CD4-positive, CD25-positive, alpha-beta regulatory T cell (primary cell): ENCODE measurements at regions not wholly inside any gene's neighbourhood (a gene's known extent, or its start where the extent isn't known, plus 50 kb on each side); places are given as distances from the start of the nearest gene placed in this dataset.

Source experiments
- ATAC-seq, 2 donors: fragments of 150-1000 bp; cut with Tn5 transposase; one replicate each; pipeline ENCODE4 v1.10.0; 2021; ENCODE audit warnings: low read depth in 2 of 2, moderate number of reproducible peaks in 2 of 2, moderate library complexity in 1 of 2
- DNase-seq, 3 donors: peaks; one replicate each; pipeline versions ENCODE4 v3.0.0 to v3.0.0-alpha.2; 2012 to 2022; ENCODE audit warnings: mixed read lengths in 1 of 3
- H3K27ac ChIP-seq: one replicate; pipeline ENCODE4 v1.7.0; 2013; ENCODE audit warnings: mild to moderate bottlenecking, low read length; ENCODE audit not compliant: insufficient read depth, poor library complexity, severe bottlenecking
- H3K27me3 ChIP-seq: one replicate; pipeline ENCODE4 v1.7.0; 2013; ENCODE audit warnings: low read length; ENCODE audit not compliant: control insufficient read depth, insufficient read depth
- H3K36me3 ChIP-seq: one replicate; pipeline ENCODE4 v1.7.0; 2013; ENCODE audit warnings: mild to moderate bottlenecking, low read length, moderate library complexity; ENCODE audit not compliant: control insufficient read depth, insufficient read depth
- H3K4me1 ChIP-seq: 2 replicates; pipeline ENCODE4 v1.7.0; 2013; ENCODE audit warnings: mild to moderate bottlenecking, low read length; ENCODE audit not compliant: insufficient read depth, control insufficient read depth, poor library complexity, severe bottlenecking
- H3K4me3 ChIP-seq: one replicate; pipeline ENCODE4 v1.7.0; 2013; ENCODE audit warnings: low read depth, mild to moderate bottlenecking, low read length, moderate library complexity
- H3K9me3 ChIP-seq, 2 experiments: 1 replicate in 1 of 2; 2 replicates in 1 of 2; pipeline ENCODE4 v1.7.0; 2013; ENCODE audit warnings: low read length in 2 of 2, mild to moderate bottlenecking in 1 of 2, moderate library complexity in 1 of 2; ENCODE audit not compliant: control insufficient read depth in 2 of 2
- H3K27ac Mint-ChIP-seq, 3 donors: one replicate each; pipeline ENCODE4 v1.8.0; 2020 to 2022; ENCODE audit warnings: mild to moderate bottlenecking in 3 of 3, mixed read lengths in 3 of 3, moderate library complexity in 2 of 3
- H3K27me3 Mint-ChIP-seq: one replicate; pipeline ENCODE4 v1.8.0; 2022; ENCODE audit warnings: mild to moderate bottlenecking, mixed read lengths
- H3K36me3 Mint-ChIP-seq: one replicate; pipeline ENCODE4 v1.8.0; 2020; ENCODE audit warnings: mixed read lengths
- H3K4me1 Mint-ChIP-seq, 4 donors: one replicate each; pipeline ENCODE4 v1.8.0; 2020 to 2022; ENCODE audit warnings: mixed read lengths in 4 of 4, mild to moderate bottlenecking in 1 of 4
- H3K4me3 Mint-ChIP-seq, 4 donors: one replicate each; pipeline ENCODE4 v1.8.0; 2020 to 2022; ENCODE audit warnings: mild to moderate bottlenecking in 4 of 4, mixed read lengths in 4 of 4, moderate library complexity in 3 of 4
- H3K9me3 Mint-ChIP-seq, 7 donors: one replicate each; pipeline ENCODE4 v1.8.0; 2020 to 2022; ENCODE audit warnings: mixed read lengths in 7 of 7, mild to moderate bottlenecking in 3 of 7, moderate library complexity in 2 of 7

- H3K9me3 Mint-ChIP-seq: peaks cover 0 to 17% (median 6%) of the 10 kb centered on the region in 7 donors
- Histone ChIP-seq H3K27me3 (no peaks in the 10 kb centered on the region), H3K27ac (no peak overlapping the region), H3K4me3 (no peak overlapping the region), H3K4me1 (no peaks in the 10 kb centered on the region), H3K9me3 (peaks cover 0 to 5% of the 10 kb centered on the region in 2 experiments), H3K36me3 (no peaks in the 10 kb centered on the region)
- ATAC-seq: no peak
- no peak for DNase-seq
- H3K36me3 Mint-ChIP-seq: no peaks in the 10 kb centered on the region
- H3K27me3 Mint-ChIP-seq: peaks cover 21% of the 10 kb centered on the region
- no peak overlapping the region for H3K4me3 Mint-ChIP-seq
- H3K4me1 Mint-ChIP-seq: no peaks in the 10 kb centered on the region
- no peak overlapping the region for H3K27ac Mint-ChIP-seq
These were observed 200.8 kb upstream of the PDE10A start for GRCh38 chr6:165863801-165864200.

- no peak overlapping the region for H3K27ac Mint-ChIP-seq
- peaks cover 0 to 5% of the 10 kb centered on the region in 2 experiments for H3K9me3 ChIP-seq
- no peak for ATAC-seq
- H3K27ac ChIP-seq: no peak overlapping the region
- H3K27me3 Mint-ChIP-seq: peaks cover 17% of the 10 kb centered on the region
- H3K36me3 ChIP-seq: no peaks in the 10 kb centered on the region
- H3K4me3 ChIP-seq: no peak overlapping the region
- no peaks in the 10 kb centered on the region for H3K4me1 Mint-ChIP-seq
- H3K9me3 Mint-ChIP-seq: peaks cover 0 to 15% (median 6%) of the 10 kb centered on the region in 7 donors
- H3K4me1 ChIP-seq: no peaks in the 10 kb centered on the region
- no peak overlapping the region for H3K4me3 Mint-ChIP-seq
- H3K36me3 Mint-ChIP-seq: no peaks in the 10 kb centered on the region
- no peak for DNase-seq
- H3K27me3 ChIP-seq: peaks cover 2% of the 10 kb centered on the region
These were observed 199.8 kb upstream of the PDE10A start for GRCh38 chr6:165862813-165863212.

- H3K27me3 Mint-ChIP-seq: peaks cover 16% of the 10 kb centered on the region
- Histone ChIP-seq H3K27me3 (peaks cover 2% of the 10 kb centered on the region), H3K27ac (no peak overlapping the region), H3K4me1 (no peaks in the 10 kb centered on the region), H3K36me3 (no peaks in the 10 kb centered on the region), H3K9me3 (peaks cover 0 to 5% of the 10 kb centered on the region in 2 experiments), H3K4me3 (no peak overlapping the region)
- peaks cover 0 to 10% (median 5%) of the 10 kb centered on the region in 7 donors for H3K9me3 Mint-ChIP-seq
- H3K4me3 Mint-ChIP-seq: no peak overlapping the region
- H3K36me3 Mint-ChIP-seq: no peaks in the 10 kb centered on the region
- no peaks in the 10 kb centered on the region for H3K4me1 Mint-ChIP-seq
- no peak for DNase-seq
- ATAC-seq: no peak
- H3K27ac Mint-ChIP-seq: no peak overlapping the region
These were observed 198.2 kb upstream of the PDE10A start for GRCh38 chr6:165861226-165861625.

- Histone ChIP-seq H3K4me3 (no peak overlapping the region), H3K27ac (no peak overlapping the region), H3K36me3 (no peaks in the 10 kb centered on the region), H3K9me3 (no peaks in the 10 kb centered on the region), H3K27me3 (peaks cover 2% of the 10 kb centered on the region), H3K4me1 (no peaks in the 10 kb centered on the region)
- Mint-ChIP-seq H3K27ac (no peak overlapping the region), H3K4me3 (no peak overlapping the region), H3K9me3 (peaks cover 0 to 5% (median 0%) of the 10 kb centered on the region in 7 donors), H3K27me3 (peaks cover 20% of the 10 kb centered on the region), H3K36me3 (no peaks in the 10 kb centered on the region), H3K4me1 (no peaks in the 10 kb centered on the region)
- DNase-seq: no peak
- ATAC-seq: no peak
These were observed 195.5 kb upstream of the PDE10A start for GRCh38 chr6:165858586-165858985.

GRCh38 chr6:165855856-165856255, 192.8 kb upstream of the PDE10A start:
- no peak for ATAC-seq
- Mint-ChIP-seq H3K27ac (no peak overlapping the region), H3K36me3 (no peaks in the 10 kb centered on the region)

GRCh38 chr6:165854863-165855593, 192.0 kb upstream of the PDE10A start:
- no peaks in the 10 kb centered on the region for H3K9me3 ChIP-seq
- peaks cover 6% of the 10 kb centered on the region for H3K27me3 ChIP-seq
- H3K36me3 Mint-ChIP-seq: no peaks in the 10 kb centered on the region
- no peak overlapping the region for H3K27ac ChIP-seq
- H3K4me3 Mint-ChIP-seq: no peak overlapping the region
- peaks cover 0 to 2% (median 0%) of the 10 kb centered on the region in 7 donors for H3K9me3 Mint-ChIP-seq
- no peak overlapping the region for H3K4me3 ChIP-seq
- H3K27ac Mint-ChIP-seq: no peak overlapping the region
- peaks cover 0 to 4% (median under 1%) of the 10 kb centered on the region in 4 donors for H3K4me1 Mint-ChIP-seq
- no peak for DNase-seq
- H3K4me1 ChIP-seq: no peaks in the 10 kb centered on the region
- no peaks in the 10 kb centered on the region for H3K36me3 ChIP-seq
- ATAC-seq: no peak
- H3K27me3 Mint-ChIP-seq: peaks cover 18% of the 10 kb centered on the region

More at GRCh38 chr6:165855856-165856255, 192.8 kb upstream of the PDE10A start:
- H3K9me3 Mint-ChIP-seq: peaks cover 0 to 2% (median 0%) of the 10 kb centered on the region in 7 donors
- Histone ChIP-seq H3K36me3 (no peaks in the 10 kb centered on the region), H3K4me3 (no peak overlapping the region), H3K27ac (no peak overlapping the region), H3K4me1 (no peaks in the 10 kb centered on the region), H3K9me3 (no peaks in the 10 kb centered on the region), H3K27me3 (peaks cover 6% of the 10 kb centered on the region)
- H3K27me3 Mint-ChIP-seq: peaks cover 15% of the 10 kb centered on the region
- H3K4me1 Mint-ChIP-seq: no peaks in the 10 kb centered on the region
- DNase-seq: no peak
- H3K4me3 Mint-ChIP-seq: no peak overlapping the region

- Mint-ChIP-seq H3K4me3 (no peak overlapping the region), H3K27ac (no peak overlapping the region), H3K36me3 (no peaks in the 10 kb centered on the region), H3K4me1 (peaks cover 0 to 4% (median 2%) of the 10 kb centered on the region in 4 donors), H3K9me3 (peaks cover 0 to 2% (median 0%) of the 10 kb centered on the region in 7 donors), H3K27me3 (peaks cover 22% of the 10 kb centered on the region)
- no peak overlapping the region for H3K27ac ChIP-seq
- no peaks in the 10 kb centered on the region for H3K36me3 ChIP-seq
- DNase-seq: no peak
- no peaks in the 10 kb centered on the region for H3K4me1 ChIP-seq
- ATAC-seq: no peak
- no peaks in the 10 kb centered on the region for H3K9me3 ChIP-seq
- peaks cover 6% of the 10 kb centered on the region for H3K27me3 ChIP-seq
- no peak overlapping the region for H3K4me3 ChIP-seq
These were observed 191.2 kb upstream of the PDE10A start for GRCh38 chr6:165854061-165854862.
